ENCODE measurements at regions not wholly inside any gene's neighbourhood (a gene's known extent, or its start where the extent isn't known, plus 50 kb on each side); places are given as distances from the start of the nearest gene placed in this dataset.

DNA sequence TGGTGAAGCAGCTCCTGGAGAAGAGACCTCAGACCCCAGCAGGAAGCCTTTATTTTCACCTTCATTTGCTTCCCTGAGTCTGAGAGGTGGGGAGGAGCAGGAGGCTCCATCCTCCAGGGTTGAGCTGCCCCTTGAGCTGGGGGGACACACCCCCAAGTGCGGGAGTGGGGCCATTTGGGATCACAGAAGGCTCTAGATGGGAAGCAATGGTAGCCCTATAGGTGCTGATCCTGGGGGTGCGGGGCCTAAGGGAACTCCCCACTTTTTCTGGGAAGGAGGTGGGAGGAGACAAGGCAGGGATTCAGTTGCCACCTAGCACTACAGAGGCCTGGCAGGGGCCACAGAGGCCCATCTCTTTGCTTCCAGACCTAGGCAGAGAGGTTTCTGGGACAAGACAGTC is 247.9 kb upstream of the CSF3R start:
- H3K4me1 ChIP-seq = no peaks in the 10 kb centered on the region; the same call in 1 of the 2 replicates
- in situ Hi-C loops (cut with MboI; ENCODE audit: low sequenced_read_pairs) = no loop called here
- H3K27me3 ChIP-seq (ENCODE audit: low read depth) = no peaks in the 10 kb centered on the region
- H3K4me3 ChIP-seq = no peak overlapping the region
- no peaks in the 10 kb centered on the region for H3K9me3 ChIP-seq
- DNase-seq (ENCODE audit: low spot score in 2 of 2) = no peak
- no peaks in the 10 kb centered on the region for H3K36me3 ChIP-seq (replicated peaks)

DNA sequence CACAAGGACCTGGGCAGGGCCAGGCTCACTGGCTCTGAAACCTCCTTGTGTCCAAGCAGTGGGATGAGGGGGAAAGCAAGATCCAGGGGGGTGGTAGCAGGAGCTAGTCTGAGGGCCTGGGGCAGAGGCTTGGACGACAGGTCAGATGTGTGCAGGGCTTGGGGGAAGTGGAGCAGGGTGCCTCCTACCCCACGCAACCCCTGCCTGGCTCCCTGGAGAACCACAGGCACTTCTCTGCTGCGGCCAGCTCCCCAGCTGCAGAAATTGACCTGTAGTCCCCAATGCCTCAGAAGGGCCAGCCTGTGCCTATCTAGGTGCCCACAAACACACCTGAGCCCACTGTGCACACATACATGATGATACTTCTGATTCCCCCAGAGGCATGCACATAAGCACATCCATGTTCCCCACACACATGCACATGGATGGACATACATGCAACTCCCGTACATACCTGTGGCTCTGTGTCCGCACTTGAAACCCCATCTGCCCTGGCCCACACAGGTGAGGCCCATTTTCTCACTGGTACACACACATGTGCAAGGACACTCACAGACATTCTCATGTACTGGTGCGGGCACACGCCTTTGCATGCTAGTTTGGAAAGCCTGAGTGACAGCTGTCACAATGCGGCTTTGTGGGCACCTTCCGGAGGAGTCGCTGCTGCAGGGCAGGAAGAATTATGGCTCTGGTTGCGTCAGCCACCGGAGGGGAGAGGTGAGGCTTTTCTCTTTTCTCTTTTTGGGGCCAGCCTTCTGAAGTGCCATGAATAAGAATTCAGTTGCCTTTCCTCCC is 247.2 kb upstream of the CSF3R start:
- Histone ChIP-seq H3K36me3 (replicated peaks) (no peaks in the 10 kb centered on the region), H3K9me3 (no peaks in the 10 kb centered on the region), H3K4me3 (no peak overlapping the region), H3K4me1 (no peaks in the 10 kb centered on the region; the same call in 1 of the 2 replicates), H3K27me3 (ENCODE audit: low read depth) (no peaks in the 10 kb centered on the region; the same call in 1 of the 2 replicates)
- in situ Hi-C loops (cut with MboI; ENCODE audit: low sequenced_read_pairs) = no loop called here
- peak in 1 of 2 experiments; percentile 21 for DNase-seq (ENCODE audit: low spot score in 2 of 2)

DNA sequence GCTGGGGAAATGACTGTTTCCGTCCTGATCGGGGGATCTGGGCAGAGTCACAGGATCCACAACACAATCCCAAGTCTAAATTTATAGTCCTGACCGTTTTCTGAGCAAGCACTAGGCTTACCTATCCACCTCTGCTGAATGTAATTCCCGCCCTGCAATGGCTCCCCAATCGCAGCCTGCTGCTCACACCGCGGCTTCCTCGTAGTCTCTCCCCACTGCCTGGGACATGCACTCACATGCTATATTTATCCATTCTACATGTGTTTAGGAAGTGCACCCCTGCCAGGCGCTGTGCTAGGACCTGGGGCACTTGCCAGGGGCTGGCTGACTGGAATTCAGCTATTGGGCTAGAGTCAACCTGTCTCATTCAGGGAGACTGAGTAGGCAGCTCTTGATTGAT is 246.6 kb upstream of the CSF3R start:
- no peaks in the 10 kb centered on the region for H3K36me3 ChIP-seq (replicated peaks)
- in situ Hi-C loops (cut with MboI; ENCODE audit: low sequenced_read_pairs) = no loop called here
- H3K4me3 ChIP-seq = no peak overlapping the region
- no peaks in the 10 kb centered on the region for H3K9me3 ChIP-seq
- H3K4me1 ChIP-seq = no peaks in the 10 kb centered on the region; the same call in 1 of the 2 replicates
- peaks cover 3% of the 10 kb centered on the region; the same call in 1 of the 2 replicates for H3K27me3 ChIP-seq (ENCODE audit: low read depth)
- no peak for DNase-seq (ENCODE audit: low spot score in 2 of 2)

DNA sequence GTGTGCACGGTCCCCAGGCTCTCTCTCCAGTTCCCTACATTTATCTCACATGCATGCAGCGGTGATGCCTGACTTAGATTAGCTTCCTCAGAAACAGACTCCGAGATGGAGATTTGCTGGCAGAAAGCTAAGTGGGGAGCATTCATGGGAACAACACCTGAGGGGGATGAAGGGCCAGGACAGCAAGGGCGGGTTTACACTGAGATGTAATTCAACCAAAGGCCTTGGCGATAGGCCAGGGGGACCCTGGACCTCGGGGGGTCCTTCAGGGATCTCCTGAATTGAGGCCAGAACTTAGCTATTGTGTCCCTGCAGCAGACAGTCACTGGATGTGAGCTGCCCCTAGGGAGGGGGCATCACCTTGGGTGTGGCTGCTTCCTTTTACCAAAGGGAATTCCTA is 246.1 kb upstream of the CSF3R start:
- in situ Hi-C loops (cut with MboI; ENCODE audit: low sequenced_read_pairs) = no loop called here
- H3K36me3 ChIP-seq (replicated peaks) = no peaks in the 10 kb centered on the region
- no peak for DNase-seq (ENCODE audit: low spot score in 2 of 2)
- H3K27me3 ChIP-seq (ENCODE audit: low read depth) = peaks cover 4% of the 10 kb centered on the region; the same call in 1 of the 2 replicates
- H3K4me1 ChIP-seq = no peaks in the 10 kb centered on the region; the same call in 1 of the 2 replicates
- H3K9me3 ChIP-seq = no peaks in the 10 kb centered on the region
- H3K4me3 ChIP-seq = no peak overlapping the region

DNA sequence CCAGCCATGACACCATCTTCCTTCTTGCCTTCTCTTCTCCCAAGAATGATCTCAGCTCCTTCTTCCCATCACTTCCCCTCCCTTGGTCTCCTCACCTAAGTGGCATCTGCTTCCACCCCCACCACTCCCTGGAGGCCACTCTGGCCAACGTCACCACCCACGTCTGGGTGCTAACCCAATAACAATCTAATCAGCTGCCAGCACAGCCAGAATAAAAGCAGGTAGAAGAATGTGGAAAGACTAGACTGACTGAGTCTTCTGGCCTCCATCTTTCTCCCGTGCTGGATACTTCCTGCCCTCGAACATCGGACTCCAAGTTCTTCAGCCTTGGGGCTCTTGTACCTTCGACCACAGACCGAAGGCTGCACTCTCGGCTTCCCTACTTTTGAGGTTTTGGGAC is 245.3 kb upstream of the CSF3R start:
- Histone ChIP-seq H3K4me1 (no peaks in the 10 kb centered on the region; the same call in 1 of the 2 replicates), H3K9me3 (no peaks in the 10 kb centered on the region), H3K27me3 (ENCODE audit: low read depth) (peaks cover 4% of the 10 kb centered on the region; the same call in 1 of the 2 replicates), H3K36me3 (replicated peaks) (no peaks in the 10 kb centered on the region), H3K4me3 (no peak overlapping the region)
- DNase-seq (ENCODE audit: low spot score in 2 of 2) = no peak
- in situ Hi-C loops (cut with MboI; ENCODE audit: low sequenced_read_pairs) = no loop called here

DNA sequence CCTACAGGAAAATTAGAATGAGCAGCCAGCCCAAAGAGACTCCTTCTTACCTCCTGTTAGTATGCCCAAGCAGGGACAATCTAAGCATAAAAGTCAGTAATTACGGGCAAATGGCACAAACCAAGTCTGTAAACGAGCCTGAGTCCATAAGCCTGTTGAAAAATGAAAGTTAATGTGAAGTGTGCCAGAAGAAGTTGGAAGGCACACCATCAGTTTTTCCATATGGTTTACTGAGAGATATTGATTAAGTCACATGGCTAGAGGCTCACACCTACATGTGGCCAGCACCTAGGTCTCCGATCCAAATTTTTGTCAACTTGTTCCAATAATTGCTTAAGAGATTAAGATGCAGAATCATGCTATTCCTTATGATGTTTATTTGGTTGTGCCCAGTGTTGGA is 242.4 kb upstream of the CSF3R start:
- in situ Hi-C loops (cut with MboI; ENCODE audit: low sequenced_read_pairs) = no loop called here
- Histone ChIP-seq H3K4me3 (no peak overlapping the region), H3K4me1 (no peaks in the 10 kb centered on the region; the same call in 1 of the 2 replicates), H3K27me3 (ENCODE audit: low read depth) (peaks cover 4% of the 10 kb centered on the region; the same call in 1 of the 2 replicates), H3K9me3 (no peaks in the 10 kb centered on the region), H3K36me3 (replicated peaks) (no peaks in the 10 kb centered on the region)
- no peak for DNase-seq (ENCODE audit: low spot score in 2 of 2)

DNA sequence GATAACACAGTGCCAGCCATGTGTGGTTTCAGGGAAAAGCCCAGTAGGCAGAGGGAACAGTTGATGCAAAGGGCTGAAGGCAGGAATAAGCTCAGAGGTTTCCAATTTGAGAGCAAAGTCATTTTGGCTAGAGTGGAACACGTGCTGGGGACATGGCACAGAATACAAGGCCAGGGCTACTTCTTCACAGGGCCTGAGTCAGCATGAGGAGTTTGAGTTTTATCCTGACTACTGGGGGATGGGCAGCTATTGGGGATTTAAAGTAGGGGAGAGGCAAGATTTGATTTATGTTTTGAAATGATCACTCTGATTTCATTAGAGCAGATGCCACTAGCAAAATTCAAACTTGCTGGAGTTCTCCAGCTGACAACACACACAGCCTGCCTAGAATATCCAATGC is 241.1 kb upstream of the CSF3R start:
- Histone ChIP-seq H3K27me3 (ENCODE audit: low read depth) (peaks cover 4% of the 10 kb centered on the region; the same call in 1 of the 2 replicates), H3K4me1 (no peaks in the 10 kb centered on the region), H3K9me3 (no peaks in the 10 kb centered on the region), H3K36me3 (replicated peaks) (no peaks in the 10 kb centered on the region), H3K4me3 (no peak overlapping the region)
- in situ Hi-C loops (cut with MboI; ENCODE audit: low sequenced_read_pairs) = loop anchor here (25.0 kb wide), 1 partner anchor 713 kb away; no protein-coding TSS in a partner anchor
- no peak for DNase-seq (ENCODE audit: low spot score in 2 of 2)

DNA sequence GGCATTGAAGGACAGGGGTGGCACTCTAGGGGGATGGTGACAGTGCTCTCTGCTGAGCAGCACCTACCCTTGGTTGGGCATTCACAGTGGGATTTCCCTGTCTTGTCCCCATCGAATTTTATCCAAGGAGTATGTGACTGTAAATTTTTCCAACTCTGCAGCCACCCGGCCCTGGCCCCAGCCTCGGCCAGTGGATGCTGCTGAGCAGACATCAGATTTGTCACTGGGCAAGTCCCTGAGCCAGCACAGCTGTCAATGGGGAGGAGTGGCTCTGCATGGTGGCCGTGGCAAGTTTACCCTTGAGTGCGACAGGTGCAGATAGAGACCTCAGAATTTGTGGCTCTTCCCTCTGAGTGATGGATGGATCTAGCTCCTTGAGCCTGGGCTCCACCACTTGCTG is 240.2 kb upstream of the CSF3R start:
- Histone ChIP-seq H3K4me1 (no peaks in the 10 kb centered on the region), H3K27me3 (ENCODE audit: low read depth) (peaks cover 4% of the 10 kb centered on the region), H3K36me3 (replicated peaks) (no peaks in the 10 kb centered on the region), H3K9me3 (no peaks in the 10 kb centered on the region), H3K4me3 (no peak overlapping the region)
- no peak for DNase-seq (ENCODE audit: low spot score in 2 of 2)
- in situ Hi-C loops (cut with MboI; ENCODE audit: low sequenced_read_pairs) = loop anchor here (25.0 kb wide), 1 partner anchor 714 kb away; no protein-coding TSS in a partner anchor

DNA sequence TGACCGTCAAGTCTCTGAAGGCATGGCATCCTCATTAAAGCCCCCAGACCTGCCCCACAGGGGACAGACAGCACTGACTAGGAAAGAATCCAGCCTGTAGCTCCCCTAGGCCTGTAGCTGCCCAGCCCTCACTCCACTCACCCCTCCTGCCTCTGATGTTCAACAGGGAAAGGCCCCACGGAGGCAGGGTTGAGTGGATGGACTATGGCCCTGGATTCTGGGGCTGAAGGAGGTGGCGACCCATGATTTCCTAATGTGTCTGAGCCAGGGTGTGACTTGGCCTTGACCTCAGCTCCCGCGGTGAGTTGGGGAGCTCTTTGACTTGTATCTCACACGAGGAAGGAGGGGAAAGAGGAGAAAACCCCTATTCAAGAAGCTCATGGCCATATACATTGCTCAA is 238.5 kb upstream of the CSF3R start:
- Histone ChIP-seq H3K36me3 (replicated peaks) (no peaks in the 10 kb centered on the region), H3K4me3 (no peak overlapping the region), H3K27me3 (ENCODE audit: low read depth) (peaks cover 11% of the 10 kb centered on the region), H3K4me1 (no peaks in the 10 kb centered on the region), H3K9me3 (no peaks in the 10 kb centered on the region)
- DNase-seq (ENCODE audit: low spot score in 2 of 2) = no peak
- in situ Hi-C loops (cut with MboI; ENCODE audit: low sequenced_read_pairs) = loop anchor here (25.0 kb wide), 1 partner anchor 716 kb away; no protein-coding TSS in a partner anchor

DNA sequence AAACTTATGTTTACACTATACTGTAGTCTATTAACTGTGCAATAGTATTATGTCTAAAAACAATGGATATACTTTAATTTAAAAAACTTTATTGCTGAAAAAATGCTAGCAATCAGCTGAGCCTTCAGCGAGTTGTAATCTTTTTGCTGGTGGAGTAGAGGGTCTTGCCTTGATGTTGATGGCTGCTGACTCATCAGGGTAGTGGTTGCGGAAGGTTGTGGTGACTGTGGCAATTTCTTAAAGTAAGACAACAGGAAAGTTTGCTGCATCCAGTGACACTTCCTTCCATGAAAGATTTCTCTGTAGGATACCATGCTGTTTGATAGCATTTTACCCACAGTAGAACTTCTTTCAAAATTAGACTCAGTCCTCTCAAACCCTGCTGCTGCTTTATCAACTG is 234.7 kb upstream of the CSF3R start:
- no peaks in the 10 kb centered on the region for H3K36me3 ChIP-seq (replicated peaks)
- in situ Hi-C loops (cut with MboI; ENCODE audit: low sequenced_read_pairs) = loop anchor here (25.0 kb wide), 1 partner anchor 720 kb away; no protein-coding TSS in a partner anchor
- no peak for DNase-seq (ENCODE audit: low spot score in 2 of 2)
- H3K4me1 ChIP-seq = no peaks in the 10 kb centered on the region
- H3K27me3 ChIP-seq (ENCODE audit: low read depth) = peaks cover 22% of the 10 kb centered on the region
- no peak overlapping the region for H3K4me3 ChIP-seq
- no peaks in the 10 kb centered on the region for H3K9me3 ChIP-seq

DNA sequence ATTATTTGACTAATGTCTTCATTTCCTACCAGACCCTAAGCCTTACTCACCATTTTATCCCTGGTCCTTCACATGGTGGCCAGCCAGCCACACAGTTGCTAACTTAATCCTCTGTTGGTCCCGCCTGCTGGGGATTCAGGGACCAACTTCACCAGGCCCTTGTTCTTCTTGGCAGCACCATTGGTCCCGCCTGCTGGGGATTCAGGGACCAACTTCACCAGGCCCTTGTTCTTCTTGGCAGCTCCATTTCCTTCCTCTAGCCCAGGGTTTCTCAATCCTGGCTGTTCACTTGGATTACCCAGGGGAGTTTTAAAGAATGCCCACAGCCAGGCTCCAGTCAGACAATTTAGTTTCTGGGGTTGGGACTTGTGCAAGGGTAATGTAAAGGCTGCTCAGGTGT is 233.1 kb upstream of the CSF3R start:
- no peak for DNase-seq (ENCODE audit: low spot score in 2 of 2)
- Histone ChIP-seq H3K36me3 (replicated peaks) (no peaks in the 10 kb centered on the region), H3K4me1 (no peaks in the 10 kb centered on the region), H3K4me3 (no peak overlapping the region), H3K9me3 (no peaks in the 10 kb centered on the region), H3K27me3 (ENCODE audit: low read depth) (peaks cover 31% of the 10 kb centered on the region)
- in situ Hi-C loops (cut with MboI; ENCODE audit: low sequenced_read_pairs) = loop anchor here (25.0 kb wide), 1 partner anchor 722 kb away; no protein-coding TSS in a partner anchor

DNA sequence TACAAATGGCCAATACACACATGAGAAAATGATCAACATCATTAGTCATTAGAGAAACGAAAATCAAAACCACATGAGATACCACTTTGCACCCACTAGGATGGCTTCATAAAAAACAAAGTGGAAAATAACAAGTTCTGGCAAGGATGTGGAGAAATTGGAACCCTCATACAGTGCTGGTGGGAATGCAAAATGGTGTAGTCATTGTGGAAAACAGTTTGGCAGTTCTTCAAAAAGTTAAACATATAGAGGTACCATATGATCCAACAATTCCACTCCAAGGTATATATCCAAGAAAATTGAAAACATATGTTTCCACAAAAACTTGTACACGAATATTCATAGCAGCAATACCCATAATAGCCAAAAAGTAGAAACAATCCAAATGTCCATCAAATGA is 231.6 kb upstream of the CSF3R start:
- no peaks in the 10 kb centered on the region for H3K9me3 ChIP-seq
- H3K27me3 ChIP-seq (ENCODE audit: low read depth) = peaks cover 39% of the 10 kb centered on the region
- H3K36me3 ChIP-seq (replicated peaks) = no peaks in the 10 kb centered on the region
- H3K4me3 ChIP-seq = no peak overlapping the region
- no peak for DNase-seq (ENCODE audit: low spot score in 2 of 2)
- H3K4me1 ChIP-seq = no peaks in the 10 kb centered on the region
- in situ Hi-C loops (cut with MboI; ENCODE audit: low sequenced_read_pairs) = loop anchor here (25.0 kb wide), 1 partner anchor 723 kb away; no protein-coding TSS in a partner anchor

DNA sequence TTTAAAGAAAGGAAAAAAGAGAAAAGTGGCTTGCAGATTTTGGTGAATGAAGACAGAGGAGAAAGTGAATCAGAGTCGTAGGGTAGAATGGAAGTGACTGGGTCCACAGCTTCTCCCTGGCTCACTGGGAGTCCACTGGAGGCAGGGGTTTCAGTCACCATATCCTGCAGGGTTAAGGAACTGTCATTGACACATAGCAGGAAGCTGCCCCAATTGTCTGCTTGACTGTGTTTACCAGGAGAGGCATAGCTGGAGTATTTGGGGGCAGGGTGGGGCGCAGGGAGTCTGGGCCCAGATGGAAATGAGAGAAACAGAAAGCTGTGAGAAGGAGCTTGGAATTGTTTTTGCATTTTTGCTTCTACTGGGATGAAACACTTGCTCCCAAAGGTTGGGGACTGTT is 228.8 kb upstream of the CSF3R start:
- no peak for DNase-seq (ENCODE audit: low spot score in 2 of 2)
- no peaks in the 10 kb centered on the region for H3K36me3 ChIP-seq (replicated peaks)
- in situ Hi-C loops (cut with MboI; ENCODE audit: low sequenced_read_pairs) = loop anchor here (25.0 kb wide), 1 partner anchor 726 kb away; no protein-coding TSS in a partner anchor
- H3K4me3 ChIP-seq = no peak overlapping the region
- H3K9me3 ChIP-seq = no peaks in the 10 kb centered on the region
- peaks cover 46% of the 10 kb centered on the region for H3K27me3 ChIP-seq (ENCODE audit: low read depth)
- H3K4me1 ChIP-seq = no peaks in the 10 kb centered on the region

DNA sequence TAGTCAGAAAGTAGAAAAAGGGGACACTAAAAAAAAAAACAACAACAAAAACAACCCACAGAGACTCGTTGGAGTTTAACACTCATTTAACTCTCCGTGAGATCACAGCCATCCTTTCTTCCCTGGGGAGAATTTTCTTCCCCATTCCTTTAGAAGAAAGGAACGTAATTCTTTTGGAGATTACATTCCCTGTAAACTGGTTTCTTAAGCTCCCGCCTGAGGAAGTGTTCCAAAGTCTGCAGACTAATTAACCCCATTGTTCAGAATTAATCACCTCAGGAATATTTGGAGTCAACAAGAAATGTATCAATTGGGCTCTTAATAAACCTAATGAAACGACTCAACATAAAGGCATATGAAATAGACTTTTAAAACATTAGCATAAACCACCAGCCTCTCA is 228.2 kb upstream of the CSF3R start:
- in situ Hi-C loops (cut with MboI; ENCODE audit: low sequenced_read_pairs) = loop anchor here (25.0 kb wide), 1 partner anchor 726 kb away; no protein-coding TSS in a partner anchor
- Histone ChIP-seq H3K27me3 (ENCODE audit: low read depth) (peaks cover 51% of the 10 kb centered on the region), H3K9me3 (no peaks in the 10 kb centered on the region), H3K4me3 (no peak overlapping the region), H3K36me3 (replicated peaks) (no peaks in the 10 kb centered on the region), H3K4me1 (no peaks in the 10 kb centered on the region)
- peak in 1 of 2 experiments; percentile 7 for DNase-seq (ENCODE audit: low spot score in 2 of 2)

All from HAP-1 (cell line).